AG09319 (cell line): ENCODE measurements at regions not wholly inside any gene's neighbourhood (a gene's known extent, or its start where the extent isn't known, plus 50 kb on each side); places are given as distances from the start of the nearest gene placed in this dataset.

ENCODE experiments used
- DNase-seq: peaks from one replicate; pipeline ENCODE4 v3.0.0-alpha.2; 2010; ENCODE audit warnings: low read depth; ENCODE audit errors: extremely low read depth
- CTCF ChIP-seq: IDR thresholded peaks from 2 replicates; pipeline ENCODE4 v1.5.1; 2011; ENCODE audit warnings: low read depth, mild to moderate bottlenecking, inconsistent platforms, low read length, moderate library complexity

- no peak for DNase-seq
- TF ChIP-seq CTCF: no peak
These were observed 133.4 kb upstream of the ACP3 start for GRCh38 chr3:132183811-132184210.

GRCh38 chr3:132187746-132188145 is 129.5 kb upstream of the ACP3 start:
- TF ChIP-seq CTCF: no peak
- no peak for DNase-seq

GRCh38 chr3:132189601-132190000 is 127.6 kb upstream of the ACP3 start:
- no peak for DNase-seq
- TF ChIP-seq CTCF: no peak

- TF ChIP-seq CTCF: no peak
- peak; percentile 18 for DNase-seq
These were observed 121.1 kb upstream of the ACP3 start for GRCh38 chr3:132196113-132196512.

- DNase-seq: no peak
These were observed 118.7 kb upstream of the ACP3 start for GRCh38 chr3:132198516-132198915.

GRCh38 chr3:132199451-132199850 is 117.8 kb upstream of the ACP3 start:
- no peak for DNase-seq
- TF ChIP-seq CTCF: no peak

More at GRCh38 chr3:132198516-132198915, 118.7 kb upstream of the ACP3 start:
- no peak for TF ChIP-seq CTCF

- no peak for DNase-seq
- no peak for TF ChIP-seq CTCF
These were observed 114.6 kb upstream of the ACP3 start for GRCh38 chr3:132202586-132202985.
